ENCODE measurements at regions not wholly inside any gene's neighbourhood (a gene's known extent, or its start where the extent isn't known, plus 50 kb on each side); places are given as distances from the start of the nearest gene placed in this dataset.

DNA sequence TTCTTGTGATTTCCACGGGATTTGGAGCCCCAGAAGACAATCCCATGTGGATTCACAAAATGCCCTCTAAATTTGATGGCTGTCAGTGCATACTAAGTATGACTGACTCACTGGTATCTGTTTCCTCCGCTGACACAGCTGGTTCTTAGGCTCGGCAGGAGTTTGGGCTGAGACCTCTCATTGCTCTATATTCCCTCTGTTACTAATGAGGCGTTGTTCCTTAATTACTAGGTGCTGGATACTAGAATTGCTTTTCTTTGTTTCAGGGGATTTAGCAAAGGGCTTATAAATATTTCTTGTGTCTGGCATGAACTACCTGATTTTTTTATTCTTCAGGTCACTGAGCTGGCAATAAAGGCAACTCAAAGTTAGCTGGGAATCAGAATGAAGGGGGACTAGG lies 53.2 kb upstream of the EHF start:
- Histone ChIP-seq H3K4me1 (replicated peaks) (no peaks in the 10 kb centered on the region), H3K4me3 (no peak overlapping the region), H3K36me3 (no peaks in the 10 kb centered on the region), H3K27ac (no peak overlapping the region), H3K27me3 (replicated peaks; ENCODE audit: insufficient read depth) (no peaks in the 10 kb centered on the region), H3K9me3 (no peaks in the 10 kb centered on the region)
- intact Hi-C loops (cut with DNase I) = no loop called here
- TF ChIP-seq POLR2A (IDR thresholded peaks at IDR 0.05) (no peak), POLR2AphosphoS5 (IDR thresholded peaks at IDR 0.05) (no peak), CTCF (IDR thresholded peaks at IDR 0.05) (no peak)
- no peak for DNase-seq (ENCODE audit: low spot score)
- 83% methylated on average over 4 of the region's 4 CpGs for WGBS

DNA sequence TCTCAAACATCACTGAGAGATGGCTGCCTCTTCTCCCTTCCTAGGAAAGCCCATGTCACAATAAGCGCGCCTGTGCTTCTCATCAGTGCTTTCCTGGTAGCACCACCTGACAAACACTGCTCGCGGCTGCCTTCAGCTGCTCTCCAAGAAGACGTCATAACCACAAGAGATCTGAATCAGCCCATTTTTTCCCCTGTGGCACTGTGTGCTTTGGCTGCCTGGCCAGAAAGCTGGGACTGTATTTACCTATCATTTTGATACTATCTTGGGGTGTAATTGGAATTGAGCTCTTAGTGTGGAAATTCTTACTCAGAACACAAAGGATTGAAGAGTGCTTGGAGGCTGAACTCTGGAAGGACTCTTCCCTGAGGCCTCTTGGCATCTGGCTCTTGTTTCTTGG lies 50.3 kb upstream of the EHF start:
- Histone ChIP-seq H3K9me3 (no peaks in the 10 kb centered on the region), H3K27ac (peak overlapping the region; percentile 29 to 36), H3K4me1 (replicated peaks) (no peaks in the 10 kb centered on the region), H3K4me3 (no peak overlapping the region), H3K27me3 (replicated peaks; ENCODE audit: insufficient read depth) (peaks cover 3% of the 10 kb centered on the region), H3K36me3 (no peaks in the 10 kb centered on the region)
- no peak for TF ChIP-seq CTCF (IDR thresholded peaks at IDR 0.05)
- TF ChIP-seq POLR2A (IDR thresholded peaks at IDR 0.05) = peak; percentile 41
- TF ChIP-seq POLR2AphosphoS5 (IDR thresholded peaks at IDR 0.05) = peak; percentile 89
- intact Hi-C loops (cut with DNase I) = no loop called here
- WGBS = 35% methylated on average over 5 of the region's 5 CpGs
- DNase-seq (ENCODE audit: low spot score) = peak; percentile 88
